B cell (primary cell): ENCODE measurements at regions not wholly inside any gene's neighbourhood (a gene's known extent, or its start where the extent isn't known, plus 50 kb on each side); places are given as distances from the start of the nearest gene placed in this dataset.

Source experiments
- ATAC-seq: fragments of 200-7000 bp; cut with Tn5 transposase; one replicate; pipeline ENCODE4 v1.10.0; 2021; ENCODE audit warnings: low read depth, mild to moderate bottlenecking, moderate number of reproducible peaks, moderate library complexity
- CTCF ChIA-PET: fragments of 350-600 bp; sonication (Branson Sonifier 250); formaldehyde crosslinking; loops from one replicate; lab custom pipeline; 2021; ENCODE audit warnings: antibody characterized with exemption, inconsistent platforms; lab: Charles Lee
- POLR2A ChIA-PET: fragments of 350-600 bp; sonication (Branson Sonifier 250); formaldehyde crosslinking; loops from one replicate; lab custom pipeline; 2021; ENCODE audit warnings: antibody characterized with exemption; lab: Charles Lee
- DNase-seq: peaks from one replicate; pipeline ENCODE4 v3.0.0; 2013
- H2AFZ ChIP-seq: 2 replicates; pipeline ENCODE4 v1.6.1; 2012; ENCODE audit warnings: mild to moderate bottlenecking, low read depth, low read length; ENCODE audit not compliant: insufficient read depth, poor library complexity, severe bottlenecking
- H3K27ac ChIP-seq, 2 donors: 1 replicate in 1 of 2; 2 replicates in 1 of 2; pipeline ENCODE4 v1.5.1; 2012 to 2013; ENCODE audit warnings: low read length in 2 of 2, mild to moderate bottlenecking in 2 of 2, moderate library complexity in 1 of 2
- H3K27me3 ChIP-seq, 4 experiments: fragments of 200-600 bp in 1 of 4; sonication (generic) in 1 of 4; replicated peaks in 1 of 4; 1 replicate in 2 of 4; 2 replicates in 2 of 4; pipeline versions ENCODE4 v1.6.1 to v1.7.0; 2013 to 2016; ENCODE audit warnings: low read length in 3 of 4, mild to moderate bottlenecking in 2 of 4, mixed read lengths in 1 of 4, moderate library complexity in 1 of 4; ENCODE audit not compliant: insufficient read depth in 4 of 4, control insufficient read depth in 3 of 4; ENCODE audit errors: control extremely low read depth in 1 of 4
- H3K36me3 ChIP-seq, 2 experiments: replicated peaks in 1 of 2; 1 replicate in 1 of 2; 2 replicates in 1 of 2; pipeline versions ENCODE4 v1.6.1 to v1.7.1; 2013; ENCODE audit warnings: low read length in 1 of 2; ENCODE audit not compliant: insufficient read depth in 2 of 2, control insufficient read depth in 1 of 2; ENCODE audit errors: control extremely low read depth in 1 of 2, extremely low read depth in 1 of 2
- H3K4me1 ChIP-seq, 2 donors: fragments of 200-600 bp in 1 of 2; sonication (generic) in 1 of 2; 1 replicate in 1 of 2; 2 replicates in 1 of 2; pipeline versions ENCODE4 v1.5.1 to v1.6.1; 2013 to 2017; ENCODE audit warnings: low read length in 2 of 2; ENCODE audit not compliant: control insufficient read depth in 2 of 2, insufficient read depth in 2 of 2
- H3K4me2 ChIP-seq: replicated peaks from 2 replicates; pipeline ENCODE3; 2012; ENCODE audit warnings: mild to moderate bottlenecking, low read depth, low read length; ENCODE audit not compliant: poor library complexity, severe bottlenecking
- H3K4me3 ChIP-seq, 5 experiments: fragments of 200-600 bp in 1 of 5; sonication (generic) in 1 of 5; 1 replicate in 3 of 5; 2 replicates in 2 of 5; pipeline versions ENCODE4 v1.5.1 to v1.7.0; 2011 to 2016; ENCODE audit warnings: low read length in 4 of 5, mild to moderate bottlenecking in 4 of 5, low read depth in 2 of 5, control low read depth in 1 of 5, moderate library complexity in 1 of 5; ENCODE audit not compliant: insufficient read depth in 1 of 5; ENCODE audit errors: control extremely low read depth in 1 of 5, extremely low read depth in 1 of 5
- H3K79me2 ChIP-seq: fragments of 200-600 bp; sonication (generic); one replicate; pipeline ENCODE4 v1.6.0; 2016; ENCODE audit warnings: low read length; ENCODE audit not compliant: control insufficient read depth, insufficient read depth
- H3K9ac ChIP-seq: fragments of 200-600 bp; sonication (generic); 2 replicates; pipeline ENCODE4 v1.6.1; 2017; ENCODE audit warnings: mild to moderate bottlenecking, low read length, moderate library complexity
- H3K9me3 ChIP-seq, 3 donors: one replicate each; pipeline versions ENCODE4 v1.6.1 to v1.7.1; 2013; ENCODE audit warnings: low read length in 2 of 3; ENCODE audit not compliant: control insufficient read depth in 2 of 3, insufficient read depth in 1 of 3; ENCODE audit errors: control extremely low read depth in 1 of 3
- H4K20me1 ChIP-seq: 2 replicates; pipeline ENCODE4 v1.6.0; 2012; ENCODE audit warnings: mild to moderate bottlenecking, low read length; ENCODE audit not compliant: insufficient read depth, control insufficient read depth, poor library complexity, severe bottlenecking
- H3K27ac Mint-ChIP-seq: one replicate; pipeline ENCODE4 v1.8.0; 2021; ENCODE audit warnings: mixed read lengths
- H3K27me3 Mint-ChIP-seq: one replicate; pipeline ENCODE4 v1.8.0; 2021; ENCODE audit warnings: mixed read lengths
- H3K4me1 Mint-ChIP-seq: one replicate; pipeline ENCODE4 v1.8.0; 2021; ENCODE audit warnings: mixed read lengths
- H3K4me3 Mint-ChIP-seq: one replicate; pipeline ENCODE4 v1.8.0; 2021; ENCODE audit warnings: mixed read lengths
- H3K9me3 Mint-ChIP-seq: one replicate; pipeline ENCODE4 v1.8.0; 2022; ENCODE audit warnings: mixed read lengths; ENCODE audit not compliant: insufficient read depth
- EZH2 ChIP-seq: IDR thresholded peaks from 2 replicates; pipeline ENCODE4 v1.6.1; 2012; ENCODE audit warnings: borderline replicate concordance, low read depth, mild to moderate bottlenecking, moderate library complexity, low read length; ENCODE audit not compliant: insufficient read depth, poor library complexity, severe bottlenecking
- WGBS: methylation state at CpG from one replicate; pipeline ENCODE4 v1.1.5; 2013; ENCODE audit warnings: missing lambda C conversion rate; ENCODE audit not compliant: insufficient coverage; 5-methylcytosine and 5-hydroxymethylcytosine counted together
- intact Hi-C: fragments of 100-400 bp; cut with micrococcal nuclease; formaldehyde crosslinking; loops from one replicate; pipeline ENCODE4 v1.10.0; 2022
- TF ChIP-seq, protein P1 (sequence below): fragments of 200-600 bp; IDR thresholded peaks from one replicate; pipeline ENCODE4 v1.8.0; 2022; ENCODE audit warnings: antibody characterized with exemption, mild to moderate bottlenecking

DNA sequence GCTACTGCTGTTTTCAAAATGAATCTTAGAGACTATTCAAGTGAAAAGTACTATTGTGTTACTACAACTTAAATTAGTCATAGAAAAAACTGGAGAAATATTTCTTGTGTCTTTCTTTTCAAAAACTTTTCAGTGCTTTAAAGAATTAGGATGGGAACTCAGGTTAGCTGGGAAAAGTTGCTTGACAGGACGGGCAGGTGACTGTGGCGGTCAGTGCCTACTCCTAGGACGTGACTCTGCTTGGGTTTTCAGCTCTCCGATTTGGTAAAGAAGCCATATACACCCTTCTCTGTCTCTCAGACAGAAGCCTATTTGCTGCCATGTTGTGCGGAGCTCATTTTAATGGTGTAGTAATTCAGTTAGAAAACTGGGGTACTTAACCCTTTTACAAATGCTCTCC, 89.8 kb upstream of the CACNA2D3 start:
- Mint-ChIP-seq H3K27me3 (peaks cover 9% of the 10 kb centered on the region), H3K9me3 (no peaks in the 10 kb centered on the region), H3K4me3 (no peak overlapping the region), H3K27ac (no peak overlapping the region), H3K4me1 (no peaks in the 10 kb centered on the region)
- no peaks in the 10 kb centered on the region for H3K27me3 ChIP-seq
- ATAC-seq (no peak), DNase-seq (no peak)
- no peak overlapping the region for H2AFZ ChIP-seq
- no peak overlapping the region for H3K9ac ChIP-seq
- no peaks in the 10 kb centered on the region for H3K9me3 ChIP-seq
- no peaks in the 10 kb centered on the region for H3K79me2 ChIP-seq
- ChIA-PET POLR2A (no interaction called here), CTCF (no interaction called here)
- no peaks in the 10 kb centered on the region for H4K20me1 ChIP-seq
- no peak overlapping the region for H3K4me3 ChIP-seq
- no peak overlapping the region for H3K27ac ChIP-seq
- H3K4me2 ChIP-seq: no peak overlapping the region
- no peak for TF ChIP-seq EZH2
- TF ChIP-seq, protein P1, sequence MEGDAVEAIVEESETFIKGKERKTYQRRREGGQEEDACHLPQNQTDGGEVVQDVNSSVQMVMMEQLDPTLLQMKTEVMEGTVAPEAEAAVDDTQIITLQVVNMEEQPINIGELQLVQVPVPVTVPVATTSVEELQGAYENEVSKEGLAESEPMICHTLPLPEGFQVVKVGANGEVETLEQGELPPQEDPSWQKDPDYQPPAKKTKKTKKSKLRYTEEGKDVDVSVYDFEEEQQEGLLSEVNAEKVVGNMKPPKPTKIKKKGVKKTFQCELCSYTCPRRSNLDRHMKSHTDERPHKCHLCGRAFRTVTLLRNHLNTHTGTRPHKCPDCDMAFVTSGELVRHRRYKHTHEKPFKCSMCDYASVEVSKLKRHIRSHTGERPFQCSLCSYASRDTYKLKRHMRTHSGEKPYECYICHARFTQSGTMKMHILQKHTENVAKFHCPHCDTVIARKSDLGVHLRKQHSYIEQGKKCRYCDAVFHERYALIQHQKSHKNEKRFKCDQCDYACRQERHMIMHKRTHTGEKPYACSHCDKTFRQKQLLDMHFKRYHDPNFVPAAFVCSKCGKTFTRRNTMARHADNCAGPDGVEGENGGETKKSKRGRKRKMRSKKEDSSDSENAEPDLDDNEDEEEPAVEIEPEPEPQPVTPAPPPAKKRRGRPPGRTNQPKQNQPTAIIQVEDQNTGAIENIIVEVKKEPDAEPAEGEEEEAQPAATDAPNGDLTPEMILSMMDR: no peak
- H3K4me1 ChIP-seq: no peaks in the 10 kb centered on the region
- intact Hi-C loops: no loop called here
- no CpG with 5 or more reads among the region's 5 CpGs for WGBS
- H3K36me3 ChIP-seq: no peaks in the 10 kb centered on the region

DNA sequence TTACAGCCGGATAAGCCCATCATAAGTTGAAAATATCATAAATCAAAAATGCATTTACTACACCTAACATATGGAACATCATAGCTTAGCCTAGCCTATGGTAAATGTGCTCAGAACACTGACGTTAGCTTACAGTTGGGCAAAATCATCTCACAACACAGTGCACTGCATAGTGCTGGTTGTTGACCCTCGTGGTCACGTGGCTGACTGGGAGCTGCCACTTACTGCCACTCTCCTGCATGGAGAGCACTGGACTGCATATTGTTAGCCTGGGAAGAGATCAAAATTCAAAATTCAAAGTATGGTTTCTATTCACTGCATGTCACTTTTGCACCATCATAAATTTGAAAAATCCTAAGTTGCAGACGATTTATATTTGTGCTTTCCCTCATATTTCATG, 94.0 kb upstream of the CACNA2D3 start:
- intact Hi-C loops: no loop called here
- ATAC-seq (no peak), DNase-seq (no peak)
- no peak for TF ChIP-seq EZH2
- TF ChIP-seq, protein P1: no peak
- Histone ChIP-seq H3K4me1 (no peaks in the 10 kb centered on the region), H3K4me3 (no peak overlapping the region), H3K36me3 (no peaks in the 10 kb centered on the region), H3K27ac (no peak overlapping the region), H3K79me2 (no peaks in the 10 kb centered on the region), H3K9me3 (no peaks in the 10 kb centered on the region), H4K20me1 (no peaks in the 10 kb centered on the region), H3K27me3 (no peaks in the 10 kb centered on the region), H3K9ac (no peak overlapping the region), H2AFZ (no peak overlapping the region), H3K4me2 (no peak overlapping the region)
- no CpG with 5 or more reads among the region's 5 CpGs for WGBS
- CTCF ChIA-PET: no interaction called here
- POLR2A ChIA-PET: no interaction called here
- no peak overlapping the region for H3K4me3 Mint-ChIP-seq
- H3K9me3 Mint-ChIP-seq: no peaks in the 10 kb centered on the region
- no peak overlapping the region for H3K27ac Mint-ChIP-seq
- H3K27me3 Mint-ChIP-seq: peaks cover 2% of the 10 kb centered on the region
- H3K4me1 Mint-ChIP-seq: no peaks in the 10 kb centered on the region
